WTC11 (cell line): ENCODE measurements at regions not wholly inside any gene's neighbourhood (a gene's known extent, or its start where the extent isn't known, plus 50 kb on each side); places are given as distances from the start of the nearest gene placed in this dataset.

Experiments
- ATF1 ChIP-seq: sonication (generic); formaldehyde crosslinking; IDR thresholded peaks from 2 replicates; pipeline ENCODE4 v1.8.1; 2023; ENCODE audit warnings: mild to moderate bottlenecking, moderate library complexity, missing genetic modification reagents
- CREM ChIP-seq: sonication (generic); formaldehyde crosslinking; IDR thresholded peaks from 2 replicates; pipeline ENCODE4 v1.8.1; 2022; ENCODE audit warnings: mild to moderate bottlenecking, missing genetic modification reagents, moderate library complexity
- ESRRA ChIP-seq: sonication (generic); formaldehyde crosslinking; IDR thresholded peaks from 2 replicates; pipeline ENCODE4 v1.8.1; 2022; ENCODE audit warnings: mild to moderate bottlenecking, missing genetic modification reagents, borderline replicate concordance
- FOXP1 ChIP-seq: sonication (generic); formaldehyde crosslinking; IDR thresholded peaks from 2 replicates; pipeline ENCODE4 v1.8.0; 2022; ENCODE audit warnings: missing genetic modification reagents, mild to moderate bottlenecking, moderate library complexity, borderline replicate concordance
- JUN ChIP-seq: sonication (generic); formaldehyde crosslinking; IDR thresholded peaks from 2 replicates; pipeline ENCODE4 v1.8.0; 2023; ENCODE audit warnings: mild to moderate bottlenecking, missing genetic modification reagents
- NFYB ChIP-seq: sonication (generic); formaldehyde crosslinking; conservative IDR thresholded peaks from 2 replicates; pipeline ENCODE4 v1.8.0; 2022; ENCODE audit warnings: low read depth, missing genetic modification reagents
- SP1 ChIP-seq: sonication (generic); formaldehyde crosslinking; conservative IDR thresholded peaks from 2 replicates; pipeline ENCODE4 v1.8.1; 2022; ENCODE audit warnings: missing genetic modification reagents
- TEAD1 ChIP-seq: sonication (generic); formaldehyde crosslinking; IDR thresholded peaks from 2 replicates; pipeline ENCODE4 v1.8.0; 2022; ENCODE audit warnings: mild to moderate bottlenecking, missing genetic modification reagents
- ZNF121 ChIP-seq: sonication (generic); formaldehyde crosslinking; IDR thresholded peaks from 2 replicates; pipeline ENCODE4 v1.8.0; 2023; ENCODE audit warnings: missing genetic modification reagents
- ZNF232 ChIP-seq: sonication (generic); formaldehyde crosslinking; IDR thresholded peaks from 2 replicates; pipeline ENCODE4 v1.8.0; 2022; ENCODE audit warnings: mild to moderate bottlenecking, missing genetic modification reagents
- TF ChIP-seq, protein P1 (sequence below): fragments of 200-600 bp; IDR thresholded peaks from 2 replicates; pipeline ENCODE4 v1.8.0; 2022; ENCODE audit warnings: antibody characterized with exemption
- TF ChIP-seq, protein P2 (sequence below): sonication (generic); formaldehyde crosslinking; IDR thresholded peaks from 2 replicates; pipeline ENCODE4 v1.8.1; 2022; ENCODE audit warnings: mild to moderate bottlenecking, missing genetic modification reagents, moderate library complexity, borderline replicate concordance
- TF ChIP-seq, protein P3 (sequence below): sonication (generic); formaldehyde crosslinking; IDR thresholded peaks from 2 replicates; pipeline ENCODE4 v1.8.1; 2022; ENCODE audit warnings: mild to moderate bottlenecking, moderate library complexity, missing genetic modification reagents

DNA sequence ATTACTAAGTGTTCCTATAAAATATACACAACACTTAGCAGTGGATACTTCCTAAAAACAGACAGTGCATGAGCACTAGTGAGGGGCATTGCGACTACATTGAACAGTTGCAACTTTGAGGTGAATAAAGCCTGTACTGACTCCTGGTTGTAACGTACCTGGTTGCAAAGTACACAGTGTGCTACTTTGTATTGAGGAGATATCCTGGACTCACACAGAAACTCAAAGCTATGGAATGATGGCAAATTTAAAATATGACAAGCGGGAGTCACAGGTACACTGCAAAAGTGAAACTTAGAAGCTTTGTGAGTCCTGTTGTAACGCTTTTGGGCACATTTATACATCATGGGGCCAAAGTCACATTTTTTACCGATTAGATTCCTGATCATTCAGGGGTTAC, 55.6 kb upstream of the HLA-A start:
- TF ChIP-seq NFYB (no peak), ATF1 (CRISPR knock-in tag) (no peak), JUN (CRISPR knock-in tag) (no peak), ZNF232 (no peak), SP1 (no peak), TEAD1 (CRISPR knock-in tag) (no peak), FOXP1 (CRISPR knock-in tag) (no peak), ESRRA (CRISPR knock-in tag) (no peak), ZNF121 (CRISPR knock-in tag) (no peak), CREM (CRISPR knock-in tag) (no peak)
- TF ChIP-seq, protein P1, sequence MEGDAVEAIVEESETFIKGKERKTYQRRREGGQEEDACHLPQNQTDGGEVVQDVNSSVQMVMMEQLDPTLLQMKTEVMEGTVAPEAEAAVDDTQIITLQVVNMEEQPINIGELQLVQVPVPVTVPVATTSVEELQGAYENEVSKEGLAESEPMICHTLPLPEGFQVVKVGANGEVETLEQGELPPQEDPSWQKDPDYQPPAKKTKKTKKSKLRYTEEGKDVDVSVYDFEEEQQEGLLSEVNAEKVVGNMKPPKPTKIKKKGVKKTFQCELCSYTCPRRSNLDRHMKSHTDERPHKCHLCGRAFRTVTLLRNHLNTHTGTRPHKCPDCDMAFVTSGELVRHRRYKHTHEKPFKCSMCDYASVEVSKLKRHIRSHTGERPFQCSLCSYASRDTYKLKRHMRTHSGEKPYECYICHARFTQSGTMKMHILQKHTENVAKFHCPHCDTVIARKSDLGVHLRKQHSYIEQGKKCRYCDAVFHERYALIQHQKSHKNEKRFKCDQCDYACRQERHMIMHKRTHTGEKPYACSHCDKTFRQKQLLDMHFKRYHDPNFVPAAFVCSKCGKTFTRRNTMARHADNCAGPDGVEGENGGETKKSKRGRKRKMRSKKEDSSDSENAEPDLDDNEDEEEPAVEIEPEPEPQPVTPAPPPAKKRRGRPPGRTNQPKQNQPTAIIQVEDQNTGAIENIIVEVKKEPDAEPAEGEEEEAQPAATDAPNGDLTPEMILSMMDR: no peak
- TF ChIP-seq, protein P2, sequence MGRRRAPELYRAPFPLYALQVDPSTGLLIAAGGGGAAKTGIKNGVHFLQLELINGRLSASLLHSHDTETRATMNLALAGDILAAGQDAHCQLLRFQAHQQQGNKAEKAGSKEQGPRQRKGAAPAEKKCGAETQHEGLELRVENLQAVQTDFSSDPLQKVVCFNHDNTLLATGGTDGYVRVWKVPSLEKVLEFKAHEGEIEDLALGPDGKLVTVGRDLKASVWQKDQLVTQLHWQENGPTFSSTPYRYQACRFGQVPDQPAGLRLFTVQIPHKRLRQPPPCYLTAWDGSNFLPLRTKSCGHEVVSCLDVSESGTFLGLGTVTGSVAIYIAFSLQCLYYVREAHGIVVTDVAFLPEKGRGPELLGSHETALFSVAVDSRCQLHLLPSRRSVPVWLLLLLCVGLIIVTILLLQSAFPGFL (CRISPR knock-in tag): no peak
- TF ChIP-seq, protein P3, sequence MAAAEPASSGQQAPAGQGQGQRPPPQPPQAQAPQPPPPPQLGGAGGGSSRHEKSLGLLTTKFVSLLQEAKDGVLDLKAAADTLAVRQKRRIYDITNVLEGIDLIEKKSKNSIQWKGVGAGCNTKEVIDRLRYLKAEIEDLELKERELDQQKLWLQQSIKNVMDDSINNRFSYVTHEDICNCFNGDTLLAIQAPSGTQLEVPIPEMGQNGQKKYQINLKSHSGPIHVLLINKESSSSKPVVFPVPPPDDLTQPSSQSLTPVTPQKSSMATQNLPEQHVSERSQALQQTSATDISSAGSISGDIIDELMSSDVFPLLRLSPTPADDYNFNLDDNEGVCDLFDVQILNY (CRISPR knock-in tag): no peak
